G401 (cell line): ENCODE measurements at regions not wholly inside any gene's neighbourhood (a gene's known extent, or its start where the extent isn't known, plus 50 kb on each side); places are given as distances from the start of the nearest gene placed in this dataset.
"Not testable (repeated sequence)": the region's sequence is repeated elsewhere in the genome, so short reads cannot be mapped to it uniquely, and the experiment has no call there.

Experiments used
- DNase-seq: peaks from one replicate; pipeline ENCODE4 v3.0.0-alpha.2; 2015; ENCODE audit warnings: low spot score
- in situ Hi-C: cut with HindIII; loops from 2 replicates; pipeline ENCODE4 v1.10.0; 2016; ENCODE audit warnings: low sequenced_read_pairs, mixed read lengths

DNA sequence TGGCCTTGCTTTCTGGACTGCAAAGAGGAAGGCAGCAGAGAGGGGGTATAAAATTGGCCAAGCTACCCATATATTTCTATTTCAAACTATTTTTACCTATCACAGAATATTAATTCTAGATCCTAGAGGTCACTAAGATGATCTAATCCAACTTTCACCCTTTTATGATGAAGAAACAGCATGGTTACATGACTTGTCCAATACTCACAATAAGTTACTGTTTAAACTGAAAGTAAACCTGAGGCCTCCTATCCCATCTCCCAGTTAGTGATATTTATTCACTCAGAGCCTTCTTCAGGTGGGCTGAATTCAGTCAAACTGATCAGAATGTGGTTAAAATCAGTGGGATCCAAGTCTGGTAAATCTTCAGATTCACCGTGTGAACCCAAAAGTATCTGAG, 1345.1 kb downstream of the XPNPEP1 start:
- in situ Hi-C loops, result no loop called here
- no peak for DNase-seq

DNA sequence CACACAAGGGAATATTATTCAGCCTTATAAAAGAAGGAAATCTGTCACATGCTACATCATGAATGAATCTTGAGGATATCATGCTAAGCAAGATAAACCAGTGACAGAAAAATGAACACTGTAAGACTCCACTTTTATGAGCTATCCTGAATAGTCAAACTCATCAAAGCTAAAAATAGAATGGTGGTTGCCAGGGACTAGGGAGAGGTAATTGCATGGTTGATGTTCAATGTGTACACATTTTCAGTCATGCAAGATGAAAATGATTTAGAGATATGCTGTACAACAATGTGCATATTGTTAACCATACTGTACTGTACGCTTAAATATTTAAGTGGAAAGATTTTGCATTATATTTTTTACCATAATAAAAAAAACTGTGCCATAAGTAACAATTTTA, 1349.1 kb downstream of the XPNPEP1 start:
- DNase-seq, result no peak
- in situ Hi-C loops, result no loop called here

DNA sequence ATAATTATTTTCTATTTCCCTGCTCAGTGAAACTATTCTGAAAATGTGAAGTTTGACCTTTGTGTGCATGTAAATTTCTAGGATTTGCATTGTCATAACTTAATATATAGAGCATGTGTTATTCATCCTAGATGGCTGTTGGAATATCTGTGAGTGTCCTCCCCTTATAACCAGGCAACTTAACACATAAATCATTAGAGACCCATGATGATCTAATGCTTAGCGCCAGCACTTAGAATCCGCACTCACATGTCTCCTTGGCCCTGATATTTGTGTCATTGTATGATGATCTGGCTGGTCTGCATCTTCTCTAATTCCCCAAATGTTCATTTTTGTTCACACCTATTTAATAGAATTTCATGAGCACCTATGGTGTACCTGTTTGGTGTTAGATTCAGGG, 1354.5 kb downstream of the XPNPEP1 start:
- in situ Hi-C loops, result no loop called here
- no peak for DNase-seq

DNA sequence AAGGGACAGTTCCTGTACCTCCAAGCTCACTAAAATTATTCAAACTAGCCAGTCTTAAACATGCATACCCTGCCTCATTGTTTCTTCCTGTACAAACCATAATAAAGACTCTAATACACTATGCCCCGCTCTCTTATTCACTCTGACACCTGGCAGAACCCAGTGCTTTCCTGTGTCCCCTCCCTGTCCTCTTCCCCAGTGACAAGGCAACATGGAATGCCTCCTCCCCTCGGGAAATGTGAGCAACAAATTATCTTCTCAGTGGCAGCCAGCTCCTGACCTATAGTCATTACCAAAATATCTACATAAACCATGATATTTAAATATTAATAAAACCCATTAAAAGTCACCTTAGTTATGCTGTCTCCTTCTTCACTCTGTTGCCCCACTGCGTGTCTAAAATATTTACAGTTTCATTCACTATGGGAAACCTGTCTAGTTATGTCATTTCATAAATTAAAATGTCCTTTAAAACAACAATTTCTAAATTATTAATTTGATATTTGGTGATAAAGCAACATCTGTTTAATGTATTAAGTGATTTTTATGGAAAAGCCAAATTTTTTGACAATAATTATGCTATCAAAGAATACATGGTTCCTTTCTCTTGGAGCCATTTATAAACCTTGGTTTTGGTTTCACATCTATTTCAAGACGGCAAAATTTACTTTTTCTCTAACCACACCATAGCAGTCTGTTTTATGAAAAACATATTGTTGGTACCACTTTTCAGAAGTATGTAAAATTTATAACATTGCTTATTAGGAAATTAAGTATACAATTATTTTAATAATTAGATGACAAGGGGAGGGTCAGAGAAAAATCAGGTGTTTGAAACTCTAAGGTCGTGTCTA, 1355.2 kb downstream of the XPNPEP1 start:
- in situ Hi-C loops, result no loop called here

DNA sequence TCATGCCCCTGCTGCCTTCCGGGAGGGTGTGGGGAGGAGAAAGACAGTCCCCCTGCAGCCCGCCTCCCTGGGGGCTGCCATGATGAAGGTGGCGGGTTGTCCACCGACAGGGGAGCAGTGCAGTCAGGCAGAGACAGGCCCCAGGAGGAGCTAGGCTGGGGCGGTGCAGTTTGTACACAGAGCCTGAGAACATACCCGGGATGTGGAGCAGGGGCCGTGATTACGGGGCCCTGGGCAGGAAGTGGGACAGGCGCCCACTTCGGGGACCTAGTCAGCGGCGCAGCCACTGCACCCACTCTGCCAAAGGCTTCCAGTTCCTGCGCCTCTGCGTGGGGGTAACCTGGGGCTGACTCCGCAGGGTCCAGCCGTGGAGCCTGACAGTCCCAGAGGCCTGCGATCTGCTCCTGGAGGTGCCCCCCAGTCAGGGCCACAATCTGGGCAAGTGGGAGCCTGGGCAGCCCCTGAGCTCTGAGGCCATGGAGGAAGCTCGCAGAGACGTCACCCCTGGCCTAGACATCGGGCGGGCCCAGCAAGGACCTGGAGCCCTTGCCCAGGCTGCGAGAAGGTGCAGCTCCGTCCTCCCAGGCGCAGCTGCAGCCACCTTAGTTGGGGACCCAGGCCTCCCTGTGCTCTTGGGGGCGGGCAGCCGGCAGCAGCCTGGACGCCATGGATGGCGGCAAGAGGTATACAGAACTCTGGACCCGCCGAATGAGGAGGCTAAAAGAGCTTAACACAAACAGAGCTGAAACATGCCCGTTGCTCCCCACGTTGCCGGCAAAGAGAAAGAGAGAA, 1356.8 kb downstream of the XPNPEP1 start:
- DNase-seq, result no peak
- in situ Hi-C loops, result no loop called here

More for the DNA sequence above, 1355.2 kb downstream of the XPNPEP1 start:
- no peak for DNase-seq

DNA sequence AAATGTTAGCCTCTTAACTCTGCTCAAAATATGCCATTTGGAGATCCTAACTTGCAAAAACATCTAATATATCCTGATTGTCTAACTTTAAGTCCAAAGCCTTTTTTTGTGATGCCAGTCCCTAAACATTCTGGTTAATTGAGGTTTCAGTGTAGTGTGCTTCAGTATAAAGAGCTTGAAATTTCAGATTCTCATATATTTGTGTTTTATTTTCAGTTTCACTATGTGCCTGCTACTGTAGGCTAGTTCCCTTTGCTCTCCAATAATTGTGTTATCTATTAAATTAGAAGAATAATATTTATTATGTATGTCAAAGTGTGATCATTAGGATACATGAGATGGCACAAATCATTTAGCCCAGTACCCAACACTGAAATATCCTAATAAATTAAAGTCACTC, 1361.2 kb downstream of the XPNPEP1 start:
- in situ Hi-C loops, result no loop called here
- no peak for DNase-seq

DNA sequence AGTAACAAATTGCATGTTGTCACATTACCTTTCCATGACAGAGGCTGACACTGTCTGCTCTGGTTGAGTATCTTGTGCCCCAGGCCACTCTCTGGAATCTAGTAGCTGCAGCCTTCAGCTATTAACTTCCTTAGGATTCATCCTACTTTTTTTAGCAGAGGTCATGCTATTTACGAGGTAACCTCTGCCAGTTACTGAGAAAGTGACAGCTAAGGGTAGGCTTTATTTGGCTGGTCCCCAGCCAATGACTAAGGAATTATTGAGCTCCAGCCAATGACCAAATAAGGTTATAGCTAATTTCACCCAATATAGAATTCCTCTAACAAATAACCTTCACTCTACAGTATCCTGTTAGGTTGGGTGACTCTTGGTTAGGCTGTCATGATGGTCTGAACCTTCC, 1361.7 kb downstream of the XPNPEP1 start:
- in situ Hi-C loops, result no loop called here
- no peak for DNase-seq

DNA sequence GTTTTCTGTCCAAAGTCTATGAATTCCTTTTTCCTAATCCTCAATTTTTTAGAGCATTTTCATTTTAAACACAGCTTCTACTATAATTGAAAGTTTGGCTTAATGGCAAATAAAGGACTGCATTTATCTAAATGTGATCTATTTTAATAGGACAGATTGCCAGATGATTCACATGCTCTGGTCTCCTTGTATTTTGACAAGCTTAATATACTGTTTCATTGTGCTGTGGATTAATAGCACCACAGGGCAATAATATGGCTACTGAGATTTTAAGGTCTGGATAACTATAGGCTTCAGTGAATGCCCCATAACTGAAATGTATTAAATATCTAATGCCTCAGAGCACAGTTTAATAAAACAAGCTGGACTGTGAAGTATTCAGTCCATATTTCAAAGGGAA, 1362.8 kb downstream of the XPNPEP1 start:
- DNase-seq, result no peak
- in situ Hi-C loops, result no loop called here

DNA sequence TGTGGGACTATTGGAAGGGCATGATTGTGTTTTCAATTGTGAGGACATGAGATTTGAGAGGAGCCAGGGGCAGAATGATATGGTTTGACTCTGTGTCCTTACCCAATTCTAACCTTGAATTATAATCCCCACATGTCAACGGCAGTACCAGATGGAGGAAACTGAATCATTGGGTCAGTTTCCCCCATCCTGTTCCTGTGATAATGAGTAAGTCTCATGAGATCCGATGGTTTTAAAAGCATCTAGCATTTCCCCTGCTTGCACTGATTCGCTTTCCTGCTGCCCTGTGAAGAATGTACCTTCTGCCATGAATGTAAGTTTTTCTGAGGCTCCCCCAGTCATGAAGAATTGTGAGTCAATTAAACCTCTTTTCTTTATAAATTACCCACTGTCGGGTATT, 1367.1 kb downstream of the XPNPEP1 start:
- DNase-seq, result no peak
- in situ Hi-C loops, result no loop called here

DNA sequence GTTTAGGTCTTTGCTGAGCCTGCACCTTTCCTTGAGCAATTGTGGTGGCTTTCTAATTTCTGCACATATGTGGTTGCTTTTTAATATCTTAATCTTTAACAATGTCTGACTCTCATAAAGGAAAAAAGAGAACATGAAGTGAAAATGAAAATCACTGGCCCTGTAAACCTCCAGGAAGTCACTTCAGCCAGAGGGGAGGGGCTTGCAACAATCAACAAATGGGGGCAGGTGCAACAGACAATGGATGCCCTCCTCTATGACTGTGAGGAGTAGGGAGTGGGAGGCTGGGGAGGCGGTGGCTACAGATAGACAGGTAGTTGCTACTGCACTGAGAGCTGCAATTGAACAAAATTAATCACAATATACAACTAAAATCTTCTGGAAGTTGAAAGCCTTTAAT, 1377.4 kb downstream of the XPNPEP1 start:
- no peak for DNase-seq
- in situ Hi-C loops, result no loop called here

DNA sequence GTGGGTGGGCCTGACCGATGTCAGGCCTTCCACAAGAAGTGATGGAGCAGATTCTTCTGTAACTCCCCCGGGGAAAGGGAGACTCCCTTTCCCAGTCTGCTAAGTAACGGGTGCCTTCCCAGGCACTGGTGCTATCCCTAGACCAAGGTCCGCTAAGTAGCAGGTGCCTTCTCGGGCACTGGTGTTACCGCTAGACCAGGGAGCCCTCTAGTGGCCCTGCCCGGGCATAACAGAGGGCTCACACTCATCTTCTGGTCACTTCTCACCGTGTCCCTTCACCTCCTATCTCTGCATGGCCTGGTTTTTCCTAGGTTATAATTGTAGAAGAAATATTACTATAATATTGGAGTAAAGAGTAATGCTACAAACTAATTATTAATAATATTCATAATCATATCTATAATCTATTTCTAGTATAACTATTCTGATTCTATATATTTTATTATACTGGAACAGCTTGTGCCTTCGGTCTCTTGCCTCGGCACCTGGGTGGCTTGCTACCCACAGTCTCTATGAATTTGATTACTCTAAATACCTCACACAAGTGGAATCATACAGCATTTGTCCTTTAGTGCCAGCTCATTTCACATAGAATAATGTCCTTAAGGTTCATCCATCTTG, 1378.7 kb downstream of the XPNPEP1 start:
- in situ Hi-C loops, result no loop called here
- peak; percentile 50 for DNase-seq

DNA sequence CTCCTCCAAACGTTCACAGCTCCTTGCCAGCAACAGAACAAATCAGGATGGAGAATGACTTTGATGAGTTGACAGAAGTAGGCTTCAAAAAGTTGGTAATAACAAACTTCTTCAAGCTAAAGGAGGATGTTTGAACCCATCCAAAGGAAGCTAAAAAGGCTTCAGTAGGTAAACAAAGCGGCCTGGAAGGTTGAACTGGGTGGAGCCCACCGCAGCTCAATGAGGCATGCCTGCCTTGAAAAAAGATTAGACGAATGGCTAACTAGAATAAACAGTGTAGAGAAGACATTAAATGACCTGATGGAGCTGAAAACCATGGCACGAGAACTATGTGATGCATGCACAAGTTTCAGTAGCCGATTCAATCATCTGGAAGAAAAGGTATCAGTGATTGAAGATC, 1369.0 kb upstream of the SORCS1 start:
- DNase-seq, in situ Hi-C loops: not testable (repeated sequence)

DNA sequence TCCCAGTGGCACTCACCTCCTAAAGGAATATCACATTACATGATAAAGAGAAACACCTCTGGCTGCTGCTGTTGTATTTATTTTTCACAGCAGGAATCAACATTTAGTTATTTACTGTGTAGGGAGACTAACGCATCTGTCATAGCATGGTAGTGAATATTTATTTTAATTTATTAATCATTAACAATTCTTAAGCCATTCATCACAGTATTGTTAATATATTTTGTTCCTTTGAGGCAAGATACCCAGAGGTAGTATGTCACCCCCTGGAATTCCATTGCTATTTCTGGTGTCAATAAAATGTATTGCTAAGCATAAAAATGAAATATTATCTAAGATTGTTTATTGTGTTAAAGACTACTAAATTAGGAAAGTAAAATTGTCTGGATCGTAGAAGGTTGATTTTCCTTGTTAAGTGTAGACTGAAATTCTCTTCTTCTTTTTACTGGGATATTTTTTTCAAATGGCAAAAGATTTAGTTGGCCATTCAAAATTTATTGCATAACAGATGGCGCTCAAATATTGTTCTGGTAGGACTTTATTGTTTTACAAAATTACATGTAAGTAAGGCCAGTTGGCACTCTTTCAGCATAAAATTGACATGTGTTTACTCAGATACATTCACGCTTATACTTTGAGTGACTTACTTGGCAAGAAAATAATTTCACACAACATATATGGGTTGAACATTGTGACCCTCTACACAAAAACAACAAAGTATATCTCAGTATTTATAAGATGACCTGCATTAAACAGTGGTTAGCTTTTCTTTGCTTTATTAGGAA, 1358.7 kb upstream of the SORCS1 start:
- in situ Hi-C loops, result no loop called here
- no peak for DNase-seq

DNA sequence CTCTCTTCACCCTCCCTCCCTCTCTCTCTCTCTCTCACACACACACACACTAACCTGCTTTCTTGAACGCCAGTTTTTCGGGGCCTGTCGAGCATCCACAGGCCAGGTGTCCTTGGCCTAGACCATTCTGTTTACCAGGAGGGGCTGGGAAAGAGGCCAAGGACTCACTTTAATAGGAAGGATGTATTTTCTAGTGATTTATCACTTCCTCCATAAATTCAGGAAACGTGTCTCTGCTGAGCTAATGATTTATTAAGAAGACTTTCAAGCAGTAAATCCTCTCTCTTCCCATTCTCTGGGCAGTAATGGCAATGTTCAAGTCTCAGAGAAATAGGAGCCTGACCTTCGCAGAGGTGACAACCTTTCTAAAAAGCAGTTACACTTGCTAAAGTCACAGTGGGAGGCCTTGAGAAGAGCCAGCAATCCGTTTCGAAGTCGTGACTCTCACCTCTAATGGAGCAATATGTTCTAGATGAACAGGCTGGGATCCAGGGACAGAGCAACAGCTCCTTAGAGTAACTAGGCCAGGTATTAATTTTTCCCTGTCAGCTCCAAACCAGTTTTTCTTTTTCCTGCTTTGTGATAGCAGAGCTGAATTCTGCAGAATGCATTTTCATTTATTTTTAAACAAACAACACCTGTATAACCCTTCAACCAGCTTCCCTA, 1357.5 kb upstream of the SORCS1 start:
- in situ Hi-C loops, result no loop called here
- DNase-seq, result peak; percentile 27

DNA sequence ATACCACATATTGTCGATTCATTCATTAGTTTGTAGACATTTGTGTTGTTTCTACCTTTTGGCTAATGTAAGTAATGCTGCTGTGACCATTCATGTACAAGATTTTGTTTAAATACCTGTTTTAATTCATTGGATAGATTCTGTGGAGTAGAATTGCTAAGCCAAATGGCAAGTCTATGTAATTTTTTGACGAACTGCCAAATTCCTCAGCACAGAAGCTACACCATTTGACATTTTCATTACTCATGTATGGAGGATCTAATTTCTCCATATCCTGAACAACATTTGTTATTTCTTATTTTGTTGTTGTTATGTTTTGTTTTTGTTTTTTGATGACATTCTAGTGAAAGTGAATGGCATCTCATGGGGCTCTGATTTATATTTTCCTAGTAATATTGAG, 1351.3 kb upstream of the SORCS1 start:
- in situ Hi-C loops, result no loop called here
- no peak for DNase-seq

DNA sequence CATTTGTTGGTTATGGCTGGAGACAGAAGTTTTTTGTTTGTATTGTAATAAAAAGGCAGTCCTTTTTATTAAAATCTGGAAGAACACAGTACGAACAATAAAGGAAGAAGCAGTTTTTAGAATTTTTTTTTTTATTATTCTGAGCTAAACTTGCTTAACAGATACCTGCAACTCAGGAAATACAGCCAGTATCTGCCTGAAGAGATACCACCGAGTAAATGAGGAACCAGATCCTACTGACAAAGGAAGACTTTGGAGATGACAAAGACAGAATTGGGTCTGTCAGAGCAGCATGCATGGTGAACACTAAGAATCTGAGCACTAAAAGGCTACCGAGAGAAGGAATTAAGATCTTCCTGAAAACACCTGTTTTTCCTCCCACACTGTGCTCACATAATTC, 1335.9 kb upstream of the SORCS1 start:
- DNase-seq, result no peak
- in situ Hi-C loops, result no loop called here

DNA sequence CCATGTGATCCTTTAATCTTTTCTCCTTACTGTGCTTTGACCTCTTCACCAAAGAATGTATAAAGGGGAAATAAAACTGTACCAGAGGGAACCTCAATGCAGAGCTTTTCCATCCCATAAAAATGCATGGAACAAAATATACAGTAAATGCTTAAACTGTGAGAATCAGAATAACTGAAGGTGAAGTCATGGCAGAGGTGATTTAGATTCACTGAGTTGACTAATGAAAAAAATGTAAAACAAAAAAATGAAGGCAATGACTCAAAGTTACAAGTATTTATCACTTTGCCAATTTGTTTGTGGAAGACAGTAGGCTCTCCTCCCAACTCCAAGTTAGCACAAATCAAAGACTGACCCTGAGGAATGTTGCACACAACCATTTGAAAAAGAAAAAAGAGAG, 1331.6 kb upstream of the SORCS1 start:
- in situ Hi-C loops, result no loop called here
- no peak for DNase-seq

DNA sequence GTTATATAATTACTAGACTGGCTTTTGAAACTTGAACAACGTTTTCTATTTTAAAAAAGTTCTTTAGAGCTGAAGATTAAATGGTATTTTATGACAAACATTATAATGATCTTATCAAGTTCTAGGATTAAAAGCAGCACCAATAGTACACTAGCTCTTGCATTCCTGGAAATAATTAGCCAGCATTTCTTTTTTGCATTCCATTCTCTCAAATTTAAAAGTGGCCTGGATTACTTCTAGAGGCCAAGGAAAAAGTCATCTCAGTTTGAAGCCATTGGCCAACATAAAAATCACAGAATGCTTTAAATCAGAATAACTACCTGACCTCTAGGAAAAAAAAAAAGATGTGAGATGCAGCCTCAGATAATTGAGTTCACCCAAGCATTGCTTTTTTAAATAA, 1326.4 kb upstream of the SORCS1 start:
- in situ Hi-C loops, result no loop called here
- DNase-seq, result no peak

DNA sequence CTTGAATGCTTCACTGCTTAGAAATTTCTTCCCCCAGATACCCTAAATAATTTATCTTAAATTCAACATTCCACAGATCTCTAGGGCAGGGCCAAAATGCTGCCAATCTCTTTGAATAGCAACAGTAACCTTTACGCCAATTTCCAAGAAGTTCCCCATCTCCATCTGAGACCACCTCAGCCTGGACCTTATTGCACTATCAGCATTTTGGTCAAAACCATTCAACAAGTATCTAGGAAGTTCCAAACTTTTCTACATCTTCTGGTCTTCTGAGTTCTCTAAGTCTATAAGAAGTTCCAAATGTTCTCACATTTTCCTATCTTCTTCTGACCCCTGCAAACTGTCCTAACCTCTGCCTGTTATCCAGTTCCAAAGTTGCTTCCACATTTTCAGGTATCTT, 1306.9 kb upstream of the SORCS1 start:
- in situ Hi-C loops, result no loop called here
- no peak for DNase-seq
